ENCODE measurements at regions not wholly inside any gene's neighbourhood (a gene's known extent, or its start where the extent isn't known, plus 50 kb on each side); places are given as distances from the start of the nearest gene placed in this dataset.

- peaks cover 11% of the 10 kb centered on the region for H3K4me1 ChIP-seq
- no peak overlapping the region for H3K27ac ChIP-seq
- H3K9ac ChIP-seq = no peak overlapping the region
- no peaks in the 10 kb centered on the region for H3K27me3 ChIP-seq
- H3K4me2 ChIP-seq = no peak overlapping the region
- H3K9me3 ChIP-seq = no peaks in the 10 kb centered on the region
- no peaks in the 10 kb centered on the region for H4K20me1 ChIP-seq
- H3K36me3 ChIP-seq = no peaks in the 10 kb centered on the region
- no peak overlapping the region for H3K4me3 ChIP-seq
- no peak for TF ChIP-seq Cebpa-rat (IDR thresholded peaks at IDR 0.05)
These were observed 74.0 kb downstream of the GATA3 start for GRCh38 chr10:8128511-8128910.

GRCh38 chr10:8129438-8129837 lies 75.0 kb downstream of the GATA3 start:
- peaks cover 17% of the 10 kb centered on the region for H3K4me1 ChIP-seq
- no peak overlapping the region for H3K27ac ChIP-seq
- H3K4me2 ChIP-seq = no peak overlapping the region
- no peaks in the 10 kb centered on the region for H3K9me3 ChIP-seq
- no peaks in the 10 kb centered on the region for H4K20me1 ChIP-seq
- no peak for TF ChIP-seq Cebpa-rat (IDR thresholded peaks at IDR 0.05)
- H3K36me3 ChIP-seq = no peaks in the 10 kb centered on the region
- no peak overlapping the region for H3K9ac ChIP-seq
- H3K4me3 ChIP-seq = no peak overlapping the region
- no peaks in the 10 kb centered on the region for H3K27me3 ChIP-seq

GRCh38 chr10:8130973-8131911 lies 76.8 kb downstream of the GATA3 start:
- H3K27ac ChIP-seq = no peak overlapping the region
- no peaks in the 10 kb centered on the region for H3K36me3 ChIP-seq
- no peak overlapping the region for H3K9ac ChIP-seq
- no peak overlapping the region for H3K4me2 ChIP-seq
- H3K4me1 ChIP-seq = peaks cover 17% of the 10 kb centered on the region
- no peak overlapping the region for H3K4me3 ChIP-seq
- H4K20me1 ChIP-seq = no peaks in the 10 kb centered on the region
- no peaks in the 10 kb centered on the region for H3K9me3 ChIP-seq
- TF ChIP-seq Cebpa-rat (IDR thresholded peaks at IDR 0.05) = no peak
- H3K27me3 ChIP-seq = no peaks in the 10 kb centered on the region

GRCh38 chr10:8133146-8133545 lies 78.7 kb downstream of the GATA3 start:
- H3K27me3 ChIP-seq = no peaks in the 10 kb centered on the region
- H3K4me3 ChIP-seq = no peak overlapping the region
- no peaks in the 10 kb centered on the region for H3K36me3 ChIP-seq
- peak overlapping the region; percentile 76 for H3K4me2 ChIP-seq
- H3K27ac ChIP-seq = no peak overlapping the region
- peaks cover 17% of the 10 kb centered on the region for H3K4me1 ChIP-seq
- TF ChIP-seq Cebpa-rat (IDR thresholded peaks at IDR 0.05) = no peak
- no peak overlapping the region for H3K9ac ChIP-seq
- H4K20me1 ChIP-seq = no peaks in the 10 kb centered on the region
- H3K9me3 ChIP-seq = no peaks in the 10 kb centered on the region

GRCh38 chr10:8136736-8137135 lies 82.2 kb downstream of the GATA3 start:
- H3K9me3 ChIP-seq = no peaks in the 10 kb centered on the region
- H3K4me2 ChIP-seq = no peak overlapping the region
- H3K27me3 ChIP-seq = no peaks in the 10 kb centered on the region
- no peaks in the 10 kb centered on the region for H4K20me1 ChIP-seq
- H3K4me3 ChIP-seq = no peak overlapping the region
- H3K4me1 ChIP-seq = peaks cover 17% of the 10 kb centered on the region
- H3K9ac ChIP-seq = no peak overlapping the region
- no peak overlapping the region for H3K27ac ChIP-seq
- TF ChIP-seq Cebpa-rat (IDR thresholded peaks at IDR 0.05) = no peak
- no peaks in the 10 kb centered on the region for H3K36me3 ChIP-seq

GRCh38 chr10:8137272-8137681 lies 82.8 kb downstream of the GATA3 start:
- Histone ChIP-seq H3K27ac (no peak overlapping the region), H3K4me3 (no peak overlapping the region), H3K36me3 (no peaks in the 10 kb centered on the region), H3K27me3 (no peaks in the 10 kb centered on the region), H3K9ac (no peak overlapping the region), H3K4me2 (no peak overlapping the region), H3K9me3 (no peaks in the 10 kb centered on the region), H3K4me1 (peaks cover 17% of the 10 kb centered on the region), H4K20me1 (no peaks in the 10 kb centered on the region)
- TF ChIP-seq Cebpa-rat (IDR thresholded peaks at IDR 0.05) = no peak

- no peaks in the 10 kb centered on the region for H3K36me3 ChIP-seq
- no peak overlapping the region for H3K9ac ChIP-seq
- no peak overlapping the region for H3K27ac ChIP-seq
- TF ChIP-seq Cebpa-rat (IDR thresholded peaks at IDR 0.05) = no peak
- H3K27me3 ChIP-seq = no peaks in the 10 kb centered on the region
- no peak overlapping the region for H3K4me2 ChIP-seq
- H3K4me3 ChIP-seq = no peak overlapping the region
- H3K4me1 ChIP-seq = peaks cover 14% of the 10 kb centered on the region
- no peaks in the 10 kb centered on the region for H4K20me1 ChIP-seq
- no peaks in the 10 kb centered on the region for H3K9me3 ChIP-seq
These were observed 83.2 kb downstream of the GATA3 start for GRCh38 chr10:8137726-8138125.

GRCh38 chr10:8138471-8138870 lies 84.0 kb downstream of the GATA3 start:
- H4K20me1 ChIP-seq = no peaks in the 10 kb centered on the region
- H3K27me3 ChIP-seq = no peaks in the 10 kb centered on the region
- no peak overlapping the region for H3K4me2 ChIP-seq
- no peaks in the 10 kb centered on the region for H3K36me3 ChIP-seq
- no peaks in the 10 kb centered on the region for H3K9me3 ChIP-seq
- H3K27ac ChIP-seq = no peak overlapping the region
- H3K9ac ChIP-seq = no peak overlapping the region
- H3K4me1 ChIP-seq = peaks cover 7% of the 10 kb centered on the region
- H3K4me3 ChIP-seq = no peak overlapping the region
- TF ChIP-seq Cebpa-rat (IDR thresholded peaks at IDR 0.05) = no peak

- Histone ChIP-seq H3K27me3 (no peaks in the 10 kb centered on the region), H3K4me1 (peaks cover 15% of the 10 kb centered on the region), H3K36me3 (no peaks in the 10 kb centered on the region), H3K27ac (no peak overlapping the region), H3K4me3 (no peak overlapping the region), H4K20me1 (no peaks in the 10 kb centered on the region), H3K9ac (no peak overlapping the region), H3K4me2 (peak overlapping the region; percentile 59), H3K9me3 (no peaks in the 10 kb centered on the region)
- no peak for TF ChIP-seq Cebpa-rat (IDR thresholded peaks at IDR 0.05)
These were observed 90.0 kb downstream of the GATA3 start for GRCh38 chr10:8144496-8144895.

- no peak overlapping the region for H3K4me2 ChIP-seq
- no peak overlapping the region for H3K4me3 ChIP-seq
- H3K4me1 ChIP-seq = peaks cover 15% of the 10 kb centered on the region
- no peaks in the 10 kb centered on the region for H3K36me3 ChIP-seq
- no peaks in the 10 kb centered on the region for H3K27me3 ChIP-seq
- no peaks in the 10 kb centered on the region for H4K20me1 ChIP-seq
- no peak overlapping the region for H3K27ac ChIP-seq
- H3K9me3 ChIP-seq = no peaks in the 10 kb centered on the region
- no peak for TF ChIP-seq Cebpa-rat (IDR thresholded peaks at IDR 0.05)
- no peak overlapping the region for H3K9ac ChIP-seq
These were observed 92.2 kb downstream of the GATA3 start for GRCh38 chr10:8146650-8147049.

Data from BLaER1 (cell line).